ENCODE measurements at regions not wholly inside any gene's neighbourhood (a gene's known extent, or its start where the extent isn't known, plus 50 kb on each side); places are given as distances from the start of the nearest gene placed in this dataset.

DNA sequence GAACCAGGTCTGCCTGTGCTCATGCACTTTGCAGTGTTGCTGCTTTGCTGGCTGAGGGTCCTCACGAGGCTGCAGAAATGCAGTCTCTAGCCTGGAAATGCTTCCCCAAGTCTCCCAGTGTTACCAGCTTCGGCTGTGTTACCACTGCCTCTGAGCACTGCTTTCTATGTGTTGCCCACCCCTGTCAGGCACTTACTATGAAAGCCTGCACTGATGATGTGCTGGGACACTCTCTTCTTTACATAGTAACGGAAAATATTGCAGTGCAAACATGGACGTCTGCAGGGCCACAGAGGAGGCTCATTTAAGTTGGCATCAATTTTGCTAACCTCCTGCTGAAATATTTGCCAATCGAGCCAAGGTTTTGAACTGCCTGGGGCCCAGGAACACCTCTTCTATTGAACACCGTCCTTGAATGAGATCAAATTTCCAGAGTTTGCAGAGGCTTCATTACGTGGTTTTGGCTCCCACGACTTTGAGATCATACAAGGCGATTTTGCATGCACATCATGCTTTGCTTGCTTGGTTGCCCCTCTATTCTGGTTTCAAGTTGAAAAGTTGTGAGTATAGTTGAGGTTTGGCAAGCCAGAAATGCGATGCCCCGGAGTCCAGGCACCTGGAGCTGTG, 404.7 kb upstream of the PODXL start:
- no peak overlapping the region for H2AFZ ChIP-seq (replicated peaks)
- no peaks in the 10 kb centered on the region for H3K79me2 ChIP-seq (ENCODE audit: low read depth)
- H3K4me3 ChIP-seq: no peak overlapping the region
- Mint-ChIP-seq H3K9me3 (peaks cover 2% of the 10 kb centered on the region), H3K4me1 (peaks cover 20% of the 10 kb centered on the region), H3K36me3 (no peaks in the 10 kb centered on the region), H3K27me3 (ENCODE audit: insufficient read depth, low read depth) (peaks cover 5% of the 10 kb centered on the region), H3K27ac (no peak overlapping the region), H3K4me3 (no peak overlapping the region)
- H4K20me1 ChIP-seq (ENCODE audit: low read depth): no peaks in the 10 kb centered on the region
- H3K4me2 ChIP-seq: no peak overlapping the region
- H3K4me1 ChIP-seq: peaks cover 9% of the 10 kb centered on the region
- no peak overlapping the region for H3K9ac ChIP-seq
- H3K36me3 ChIP-seq: no peaks in the 10 kb centered on the region
- TF ChIP-seq EZH2 (IDR thresholded peaks at IDR 0.05) (no peak), EZH2phosphoT487 (IDR thresholded peaks at IDR 0.05) (no peak)
- DNase-seq (ENCODE audit: low spot score): no peak
- no peaks in the 10 kb centered on the region for H3K27me3 ChIP-seq
- H3K27ac ChIP-seq: no peak overlapping the region
- no peaks in the 10 kb centered on the region for H3K9me3 ChIP-seq (ENCODE audit: low read depth)
- peaks cover 4% of the 10 kb centered on the region for H3F3A ChIP-seq (ENCODE audit: low read depth)

DNA sequence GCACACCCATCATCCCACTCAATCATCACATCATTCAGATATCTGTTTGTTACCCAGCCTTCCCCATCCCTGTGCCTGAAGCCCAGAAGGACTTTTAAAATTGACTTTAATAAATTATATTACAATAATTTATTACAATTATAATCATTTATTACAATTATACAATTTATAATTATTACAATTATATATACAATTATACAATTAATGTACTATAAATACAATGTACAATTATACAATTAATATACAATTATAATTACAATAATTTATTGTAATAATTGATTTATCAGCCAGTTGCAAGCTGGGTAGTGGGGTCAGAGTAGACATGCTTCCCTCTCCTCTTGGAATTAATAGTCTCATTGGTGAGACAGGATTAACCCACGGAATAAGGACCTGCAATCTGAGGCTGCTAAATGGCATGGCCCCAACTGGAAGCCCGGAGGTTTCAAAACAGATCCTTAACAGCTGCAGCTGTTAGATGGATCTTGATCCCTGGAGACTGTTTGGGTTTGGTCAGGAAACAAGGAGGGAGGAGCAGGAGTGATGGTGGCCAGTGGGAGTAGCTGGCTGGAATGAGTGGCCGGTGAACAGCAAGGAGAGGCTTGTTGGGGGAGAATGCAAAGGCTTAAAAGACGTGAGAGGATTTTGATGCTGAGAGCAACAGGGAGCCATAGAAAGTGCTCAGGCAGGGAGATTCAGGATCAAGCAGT, 402.8 kb upstream of the PODXL start:
- Histone ChIP-seq H3K36me3 (no peaks in the 10 kb centered on the region), H3K27me3 (no peaks in the 10 kb centered on the region), H3K4me3 (no peak overlapping the region), H3F3A (ENCODE audit: low read depth) (peaks cover 4% of the 10 kb centered on the region), H3K9ac (no peak overlapping the region), H3K4me1 (peaks cover 9% of the 10 kb centered on the region), H3K79me2 (ENCODE audit: low read depth) (no peaks in the 10 kb centered on the region), H4K20me1 (ENCODE audit: low read depth) (no peaks in the 10 kb centered on the region), H3K4me2 (peak overlapping the region; percentile 39), H3K9me3 (ENCODE audit: low read depth) (no peaks in the 10 kb centered on the region), H3K27ac (no peak overlapping the region), H2AFZ (replicated peaks) (peak overlapping the region; percentile 82)
- H3K4me3 Mint-ChIP-seq: no peak overlapping the region
- no peak overlapping the region for H3K27ac Mint-ChIP-seq
- H3K27me3 Mint-ChIP-seq (ENCODE audit: insufficient read depth, low read depth): peaks cover 6% of the 10 kb centered on the region
- DNase-seq (ENCODE audit: low spot score): peak; percentile 48
- H3K4me1 Mint-ChIP-seq: peaks cover 29% of the 10 kb centered on the region
- H3K9me3 Mint-ChIP-seq: peaks cover 2% of the 10 kb centered on the region
- H3K36me3 Mint-ChIP-seq: no peaks in the 10 kb centered on the region
- TF ChIP-seq, protein P1, sequence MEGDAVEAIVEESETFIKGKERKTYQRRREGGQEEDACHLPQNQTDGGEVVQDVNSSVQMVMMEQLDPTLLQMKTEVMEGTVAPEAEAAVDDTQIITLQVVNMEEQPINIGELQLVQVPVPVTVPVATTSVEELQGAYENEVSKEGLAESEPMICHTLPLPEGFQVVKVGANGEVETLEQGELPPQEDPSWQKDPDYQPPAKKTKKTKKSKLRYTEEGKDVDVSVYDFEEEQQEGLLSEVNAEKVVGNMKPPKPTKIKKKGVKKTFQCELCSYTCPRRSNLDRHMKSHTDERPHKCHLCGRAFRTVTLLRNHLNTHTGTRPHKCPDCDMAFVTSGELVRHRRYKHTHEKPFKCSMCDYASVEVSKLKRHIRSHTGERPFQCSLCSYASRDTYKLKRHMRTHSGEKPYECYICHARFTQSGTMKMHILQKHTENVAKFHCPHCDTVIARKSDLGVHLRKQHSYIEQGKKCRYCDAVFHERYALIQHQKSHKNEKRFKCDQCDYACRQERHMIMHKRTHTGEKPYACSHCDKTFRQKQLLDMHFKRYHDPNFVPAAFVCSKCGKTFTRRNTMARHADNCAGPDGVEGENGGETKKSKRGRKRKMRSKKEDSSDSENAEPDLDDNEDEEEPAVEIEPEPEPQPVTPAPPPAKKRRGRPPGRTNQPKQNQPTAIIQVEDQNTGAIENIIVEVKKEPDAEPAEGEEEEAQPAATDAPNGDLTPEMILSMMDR (IDR thresholded peaks at IDR 0.05): no peak
- TF ChIP-seq EZH2 (IDR thresholded peaks at IDR 0.05) (no peak), EZH2phosphoT487 (IDR thresholded peaks at IDR 0.05) (no peak)

DNA sequence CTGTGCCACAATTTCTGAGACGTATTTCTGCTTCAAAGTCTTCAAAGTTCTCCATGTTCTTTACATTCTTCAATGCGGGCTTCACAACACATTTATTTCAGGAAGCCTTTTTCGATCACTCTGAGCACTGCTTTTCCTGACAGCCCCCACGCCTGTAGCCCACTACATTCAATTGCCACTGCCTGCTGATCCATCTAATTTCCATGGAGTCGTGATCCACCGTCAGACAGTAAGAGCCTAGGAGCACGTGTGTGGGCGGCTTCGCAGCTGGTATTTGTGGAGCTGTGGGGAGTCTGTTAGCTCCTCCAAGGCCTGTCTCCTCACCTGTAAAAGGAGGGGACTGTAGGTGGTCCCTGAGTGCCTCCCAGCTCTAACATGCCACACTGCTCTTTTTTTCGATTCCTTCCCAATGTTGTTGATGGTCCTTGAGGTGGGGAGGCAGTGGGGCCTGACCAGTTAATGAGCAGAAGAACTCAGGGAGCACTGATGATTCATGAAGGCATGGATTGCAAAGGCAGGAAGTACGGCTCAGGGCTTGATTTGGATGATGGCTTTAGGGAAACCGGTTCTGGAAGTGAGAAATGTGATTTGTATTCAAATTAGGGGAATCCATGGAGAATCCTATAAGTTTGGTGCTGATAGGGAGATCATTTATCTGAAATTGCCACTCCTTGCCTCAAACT, 401.1 kb upstream of the PODXL start:
- Mint-ChIP-seq H3K27me3 (ENCODE audit: insufficient read depth, low read depth) (peaks cover 9% of the 10 kb centered on the region), H3K4me1 (peaks cover 31% of the 10 kb centered on the region), H3K9me3 (peaks cover 2% of the 10 kb centered on the region), H3K27ac (peak overlapping the region; percentile 27), H3K36me3 (no peaks in the 10 kb centered on the region), H3K4me3 (no peak overlapping the region)
- no peak overlapping the region for H3K27ac ChIP-seq
- H2AFZ ChIP-seq (replicated peaks): no peak overlapping the region
- H3K27me3 ChIP-seq: no peaks in the 10 kb centered on the region
- H3K9ac ChIP-seq: no peak overlapping the region
- TF ChIP-seq EZH2 (IDR thresholded peaks at IDR 0.05) (no peak), EZH2phosphoT487 (IDR thresholded peaks at IDR 0.05) (no peak)
- TF ChIP-seq, protein P1 (IDR thresholded peaks at IDR 0.05): no peak
- H3K79me2 ChIP-seq (ENCODE audit: low read depth): no peaks in the 10 kb centered on the region
- peaks cover 4% of the 10 kb centered on the region for H3F3A ChIP-seq (ENCODE audit: low read depth)
- H3K4me2 ChIP-seq: no peak overlapping the region
- no peaks in the 10 kb centered on the region for H3K9me3 ChIP-seq (ENCODE audit: low read depth)
- H3K36me3 ChIP-seq: no peaks in the 10 kb centered on the region
- peaks cover 9% of the 10 kb centered on the region for H3K4me1 ChIP-seq
- no peak for DNase-seq (ENCODE audit: low spot score)
- H4K20me1 ChIP-seq (ENCODE audit: low read depth): no peaks in the 10 kb centered on the region
- H3K4me3 ChIP-seq: no peak overlapping the region
